TTC549 (cell line): ENCODE measurements at regions not wholly inside any gene's neighbourhood (a gene's known extent, or its start where the extent isn't known, plus 50 kb on each side); places are given as distances from the start of the nearest gene placed in this dataset.

ENCODE experiments used
- FAIRE-seq: peaks from 2 replicates; lab custom pipeline; 2012; peaks lifted over from hg19 to GRCh38; lab: Jason Lieb, UNC

DNA sequence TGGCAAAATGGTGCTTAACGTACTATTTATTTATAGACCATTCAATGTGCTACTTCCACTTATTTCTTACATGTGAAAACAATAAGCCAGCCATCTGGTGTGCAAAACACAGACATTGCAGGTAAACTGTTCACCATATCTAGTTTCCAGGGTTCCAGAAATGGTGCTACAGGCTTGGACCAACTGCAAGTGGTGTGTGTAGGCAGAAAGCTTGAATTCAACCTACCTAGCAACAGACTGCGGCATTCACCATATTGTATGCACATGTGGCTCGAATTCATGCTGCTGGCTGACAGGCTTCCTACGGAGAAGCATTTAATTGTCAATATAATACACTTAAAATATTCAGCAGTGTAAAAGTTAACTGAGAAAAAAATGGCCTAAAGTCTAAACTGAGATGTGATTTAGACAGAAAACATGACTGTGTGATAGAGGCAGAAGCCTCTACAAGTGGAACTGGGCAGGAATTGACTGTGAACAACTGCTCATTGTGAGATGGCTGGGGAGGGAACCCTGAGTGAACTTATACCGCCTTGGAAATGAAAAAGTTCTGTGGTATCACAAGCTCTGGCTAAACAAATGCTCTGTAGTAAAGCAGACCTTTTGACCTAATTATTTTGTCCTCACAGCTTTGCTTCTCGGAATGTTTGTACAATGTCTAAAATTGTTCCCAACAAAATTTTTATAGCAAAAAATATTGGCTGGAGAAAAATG is 434.7 kb downstream of the GRIA2 start:
- no peak for FAIRE-seq

DNA sequence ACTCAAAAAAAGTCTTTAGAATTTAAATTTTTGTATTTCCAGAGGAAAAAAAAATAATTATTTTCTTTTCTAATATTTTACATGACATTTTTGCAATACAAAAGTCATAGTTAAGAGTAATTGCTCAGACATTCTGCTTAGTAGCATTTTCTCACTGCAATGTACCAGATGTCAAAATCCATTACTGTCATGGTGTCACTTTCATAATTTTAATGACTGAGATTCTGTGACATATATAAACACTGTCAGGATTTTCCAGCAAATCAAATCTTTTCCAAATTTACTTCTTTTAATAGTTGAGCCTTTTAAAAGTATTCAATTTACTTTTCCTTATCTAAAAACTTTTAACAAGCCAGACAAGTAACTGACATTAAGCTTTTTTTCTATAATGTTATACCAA is 422.7 kb downstream of the GRIA2 start:
- FAIRE-seq, result no peak

DNA sequence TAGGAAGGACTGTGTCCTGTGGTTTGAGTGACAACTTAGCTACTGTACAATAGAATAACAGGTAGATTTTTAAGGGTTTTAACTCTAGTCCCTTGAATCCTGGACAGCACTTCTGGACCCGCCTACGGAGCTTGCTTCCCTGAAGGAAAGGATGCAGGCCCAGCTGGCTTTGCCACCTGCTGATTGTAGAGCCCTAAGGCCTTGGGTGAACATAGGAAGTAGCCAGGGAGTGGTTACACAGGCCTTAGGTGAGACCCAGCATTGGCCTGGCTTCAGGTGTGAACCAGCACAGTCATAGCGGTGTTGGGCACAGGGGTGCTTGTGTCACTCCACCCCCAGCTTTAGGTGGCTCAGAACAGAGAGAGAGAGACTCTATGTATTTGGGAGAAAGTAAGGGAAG is 413.5 kb downstream of the GRIA2 start:
- no peak for FAIRE-seq

DNA sequence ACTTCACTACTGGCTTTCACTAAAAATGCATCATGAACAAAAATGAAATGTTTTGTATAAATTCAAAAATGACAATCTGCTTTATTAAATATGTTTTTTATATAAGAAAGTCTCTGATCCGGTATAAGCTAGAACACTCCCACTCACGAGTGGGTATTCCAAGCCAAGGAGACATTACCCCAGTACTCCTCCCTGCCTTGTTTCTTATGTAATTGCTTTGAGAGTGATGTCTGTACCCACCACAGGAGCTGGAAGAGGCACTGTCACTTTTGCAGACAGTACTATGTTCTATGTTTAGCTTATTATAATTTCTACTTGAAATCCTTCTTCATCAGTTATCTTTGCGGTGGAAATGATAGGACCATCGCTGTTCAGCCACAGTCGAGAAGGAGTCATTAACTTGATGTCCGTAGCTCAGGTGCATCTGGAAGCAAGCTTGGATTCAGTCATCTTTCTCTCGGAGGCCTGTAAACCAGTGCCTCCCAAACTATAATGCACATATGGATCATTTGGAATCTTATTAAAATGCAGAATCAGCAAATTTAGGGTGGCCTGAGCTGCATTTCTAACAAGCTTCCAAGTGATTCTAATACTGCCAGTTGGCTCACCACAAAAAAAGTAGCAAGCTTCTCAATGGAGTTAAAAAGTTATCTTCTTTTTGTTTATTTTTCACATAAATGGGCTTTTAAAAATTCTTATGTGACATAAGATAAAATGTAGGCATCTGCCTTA is 396.4 kb downstream of the GRIA2 start:
- no peak for FAIRE-seq

DNA sequence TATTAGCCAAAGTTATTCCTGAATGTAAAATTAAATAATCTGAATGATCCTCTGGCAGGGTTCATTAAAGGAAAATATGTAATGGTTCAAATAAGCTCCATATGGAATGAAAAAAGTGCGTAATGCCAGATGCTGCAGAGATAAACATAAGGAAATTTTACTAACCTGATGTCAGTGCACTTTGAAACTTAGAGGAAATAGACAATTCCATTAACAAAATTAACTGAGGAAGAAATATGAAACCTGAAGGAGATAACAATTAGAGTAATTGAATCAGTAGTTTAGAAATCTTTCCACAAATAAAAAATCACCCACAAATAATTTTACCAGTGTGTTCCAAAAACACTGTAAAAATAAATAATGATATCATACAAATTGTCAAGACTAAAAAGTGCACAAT is 387.5 kb downstream of the GRIA2 start:
- FAIRE-seq, result no peak

DNA sequence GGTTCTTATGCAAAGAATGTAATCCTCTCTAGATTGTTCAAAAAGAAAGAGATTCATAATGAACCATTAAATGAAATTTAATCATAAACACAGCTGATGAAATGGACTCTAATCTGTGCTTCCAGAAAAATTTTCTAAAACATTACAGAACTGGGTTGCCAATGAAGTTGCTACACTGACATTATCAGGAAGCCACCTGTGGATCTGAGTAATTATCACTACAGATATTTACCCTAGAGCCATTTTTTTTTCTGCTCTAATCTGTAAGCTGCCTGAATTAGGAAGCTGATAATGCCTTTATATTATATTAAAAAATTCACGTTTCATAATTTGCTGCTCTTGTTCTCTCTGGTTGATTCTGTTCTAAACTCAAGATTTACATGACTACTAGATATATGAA is 380.1 kb downstream of the GRIA2 start:
- no peak for FAIRE-seq

DNA sequence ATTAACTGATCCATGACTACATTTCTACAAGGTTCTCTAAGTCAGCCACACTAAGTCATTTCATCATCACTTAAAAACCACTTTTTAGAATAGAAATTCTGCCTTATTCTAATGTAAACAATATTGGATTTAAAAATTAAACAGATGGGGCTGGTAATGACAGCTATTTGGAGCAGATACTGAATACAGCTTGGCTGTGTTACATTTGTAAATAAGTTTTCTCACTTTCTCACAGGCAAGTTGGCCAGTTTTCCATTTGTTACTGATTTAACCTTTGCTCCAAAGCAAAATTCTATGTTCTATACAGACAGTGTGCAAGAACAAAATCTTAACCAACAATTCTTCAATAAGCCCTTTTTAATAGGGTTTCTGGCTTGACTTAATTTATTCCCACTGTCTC is 370.7 kb downstream of the GRIA2 start:
- FAIRE-seq, result no peak

DNA sequence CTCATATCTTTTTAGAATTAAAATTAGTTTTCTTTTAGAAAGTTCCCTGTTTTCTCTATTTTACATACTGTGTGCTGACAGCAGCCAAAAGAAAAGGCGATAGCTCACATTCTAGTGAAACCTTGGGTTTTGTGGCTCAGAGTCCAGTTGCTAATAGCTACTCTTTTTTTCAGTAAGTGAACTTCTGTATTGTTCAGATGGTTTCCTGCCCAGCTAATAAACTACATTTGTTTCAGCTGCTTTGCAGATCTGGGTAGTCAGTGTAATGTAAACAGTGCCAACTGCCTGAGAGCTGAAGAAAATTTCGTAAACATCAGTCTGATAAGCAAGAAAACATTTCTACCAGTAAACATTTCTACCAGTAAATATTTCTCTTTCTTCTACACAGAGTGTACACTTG is 370.2 kb downstream of the GRIA2 start:
- FAIRE-seq, result no peak

DNA sequence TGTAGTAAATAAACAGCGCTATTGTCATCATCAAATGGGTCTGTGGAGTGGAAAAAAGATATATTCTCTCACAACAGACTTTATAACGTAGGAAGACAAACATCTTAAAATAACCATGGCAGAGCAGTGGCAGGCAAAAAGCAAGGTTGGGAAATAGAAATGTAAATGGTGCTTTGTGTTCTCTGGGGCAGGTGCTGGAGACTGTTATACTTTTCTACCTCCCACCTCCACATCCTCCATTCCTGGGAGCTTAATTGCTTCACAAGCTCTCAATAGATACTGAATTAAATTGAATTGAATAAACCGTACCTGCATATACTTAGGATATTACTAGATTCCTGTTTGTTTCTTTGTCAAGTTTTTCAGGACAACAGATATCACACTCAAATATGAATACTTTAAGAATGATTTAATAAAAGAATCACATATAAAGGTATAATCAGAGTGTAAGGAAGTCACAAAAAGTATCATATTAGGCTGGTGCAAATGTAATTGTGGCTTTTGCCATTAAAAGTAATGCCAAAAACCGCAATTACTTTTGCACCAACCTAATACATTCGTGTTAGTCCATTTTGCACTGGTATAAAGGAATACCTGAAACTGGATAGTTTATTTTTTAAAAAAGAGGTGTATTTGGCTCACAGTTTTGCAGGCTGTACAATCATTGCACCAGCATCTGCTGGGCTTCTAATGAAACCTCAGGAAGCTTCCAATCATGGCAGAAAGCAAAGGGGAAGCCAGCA is 367.3 kb downstream of the GRIA2 start:
- no peak for FAIRE-seq

DNA sequence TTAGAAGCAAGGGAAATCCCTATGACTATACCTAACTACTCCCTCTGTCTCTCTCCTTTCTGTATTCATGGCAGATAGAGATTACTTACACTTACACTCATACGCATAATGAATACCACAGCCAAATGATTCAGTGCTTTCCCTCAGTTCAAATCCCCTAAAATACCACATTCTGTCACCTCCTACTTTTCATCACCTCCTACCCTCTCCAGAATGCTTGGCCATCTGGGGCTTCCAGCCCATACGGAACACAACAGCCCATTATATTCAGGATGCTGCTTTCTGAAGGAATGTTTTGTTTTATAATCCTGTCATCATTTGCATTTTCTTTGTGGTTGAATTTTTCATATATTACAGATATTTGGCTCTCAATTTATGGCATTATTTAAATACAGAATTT is 361.6 kb downstream of the GRIA2 start:
- no peak for FAIRE-seq

DNA sequence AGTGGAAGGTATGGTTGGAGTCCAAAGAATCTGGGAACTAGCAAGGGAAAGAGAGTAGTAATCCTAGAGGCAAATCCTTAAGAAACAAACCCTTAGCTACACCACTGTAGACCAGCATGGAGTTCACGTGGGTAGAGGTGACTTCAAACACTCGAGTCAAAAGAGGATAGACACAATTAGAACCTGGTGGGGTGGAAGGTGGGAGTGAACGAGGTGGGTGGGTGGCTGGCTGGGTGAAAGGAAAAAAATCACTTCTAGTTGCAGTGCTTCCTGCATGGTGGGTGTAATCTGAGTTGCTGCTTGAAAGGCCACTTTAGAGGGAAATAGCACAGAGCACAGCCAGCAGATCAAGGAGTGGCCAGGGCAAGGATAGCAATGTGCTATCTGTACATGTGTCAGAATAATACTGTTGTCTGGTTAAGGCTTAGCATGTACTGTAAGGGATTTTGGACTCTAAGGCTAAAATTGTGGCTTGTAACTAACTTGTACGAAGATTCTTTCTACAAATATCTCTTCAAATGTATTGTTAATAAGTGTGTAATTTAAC is 356.2 kb downstream of the GRIA2 start:
- FAIRE-seq, result no peak

DNA sequence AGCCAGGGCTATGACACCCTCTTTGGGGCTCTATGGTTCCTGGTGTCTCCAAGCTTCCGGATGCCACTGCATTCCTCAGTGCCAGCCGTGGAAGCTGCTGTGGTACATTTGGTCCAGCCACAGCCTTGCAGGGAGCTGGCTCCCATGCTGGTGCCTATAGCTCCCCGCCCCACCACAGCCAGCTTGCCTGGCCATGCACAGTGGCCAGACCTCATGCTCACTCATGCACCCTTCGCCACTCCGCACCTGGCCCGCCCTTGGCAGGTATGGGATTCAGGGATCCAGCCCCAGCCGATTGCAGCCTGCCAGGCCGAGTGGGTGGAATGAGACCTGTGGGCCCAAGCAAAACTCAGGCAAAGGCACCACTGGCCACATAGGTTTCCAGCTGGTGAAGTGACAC is 354.8 kb downstream of the GRIA2 start:
- FAIRE-seq, result no peak

DNA sequence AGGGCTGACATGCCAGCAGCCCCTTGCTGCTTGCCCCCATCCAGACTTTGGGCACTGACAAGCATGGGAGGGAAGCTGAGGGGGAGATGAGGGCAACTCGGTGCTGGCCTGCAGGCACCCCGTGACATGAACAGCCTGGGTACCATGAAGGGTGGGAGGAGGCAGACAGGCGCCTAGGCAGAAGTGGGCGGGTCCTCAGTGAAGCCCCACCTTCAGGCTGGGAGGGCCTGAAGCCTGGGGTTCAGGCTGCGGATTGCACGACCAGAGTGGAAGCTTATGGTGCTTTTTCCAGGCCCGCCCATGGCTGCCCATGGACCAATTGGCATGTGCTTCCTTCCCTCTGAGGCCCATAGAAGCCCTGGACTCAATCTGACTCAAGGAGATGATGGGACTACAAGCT is 354.1 kb downstream of the GRIA2 start:
- FAIRE-seq, result no peak

DNA sequence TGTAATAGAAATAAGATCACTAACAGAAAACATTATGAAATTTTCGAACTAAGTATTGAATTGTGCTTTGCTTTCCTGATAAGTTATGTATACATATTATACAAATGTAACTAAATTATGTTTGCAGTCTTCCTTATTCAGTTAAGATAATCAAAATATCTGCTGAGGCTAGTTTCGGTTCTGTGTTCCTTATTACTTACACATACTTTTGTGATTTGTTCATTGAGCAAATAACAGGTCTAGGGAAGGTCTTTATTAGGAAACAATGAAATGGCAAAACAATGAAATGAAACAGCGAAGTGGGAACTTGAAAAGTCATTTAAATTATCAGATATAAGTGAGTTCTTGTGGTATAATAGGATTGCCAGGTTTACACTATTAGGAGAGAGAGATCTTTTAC is 352.4 kb downstream of the GRIA2 start:
- FAIRE-seq, result no peak

DNA sequence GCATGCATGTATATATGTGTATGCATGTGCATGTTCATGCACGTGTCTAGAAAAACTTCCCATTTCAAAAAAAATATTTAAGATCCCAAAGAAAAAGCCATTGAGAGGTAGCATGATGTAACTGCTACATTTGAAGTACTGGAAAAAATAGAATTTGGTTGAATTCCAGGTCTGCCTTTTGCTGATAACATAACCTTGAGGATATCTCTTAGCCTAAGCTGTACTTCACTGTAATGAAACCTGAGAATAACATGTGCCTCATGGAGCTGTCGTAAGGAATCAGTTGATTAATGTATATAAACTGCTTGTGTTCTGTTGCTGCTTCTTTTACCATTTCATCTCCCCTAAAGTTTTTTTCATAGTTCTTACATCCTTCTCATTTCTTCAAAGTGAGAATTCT is 351.8 kb downstream of the GRIA2 start:
- no peak for FAIRE-seq

DNA sequence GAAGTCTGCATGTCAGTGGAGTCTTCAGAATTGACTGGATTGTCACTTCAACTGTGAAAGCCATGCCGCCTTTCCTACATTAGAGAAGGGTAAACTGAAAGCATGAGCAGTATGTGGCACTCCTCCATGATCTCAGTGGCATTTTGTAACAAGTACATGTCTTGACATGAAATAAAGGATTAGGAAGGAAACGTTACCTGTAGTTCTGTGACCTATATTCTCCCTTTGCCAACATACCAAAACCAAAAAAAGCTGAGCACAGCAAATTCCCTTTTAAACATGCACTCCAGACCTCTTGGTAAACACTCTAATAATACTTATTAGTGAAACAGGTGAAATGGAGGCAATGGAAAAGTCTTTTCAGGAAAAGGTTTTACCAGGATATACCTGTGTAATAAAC is 344.2 kb downstream of the GRIA2 start:
- no peak for FAIRE-seq

DNA sequence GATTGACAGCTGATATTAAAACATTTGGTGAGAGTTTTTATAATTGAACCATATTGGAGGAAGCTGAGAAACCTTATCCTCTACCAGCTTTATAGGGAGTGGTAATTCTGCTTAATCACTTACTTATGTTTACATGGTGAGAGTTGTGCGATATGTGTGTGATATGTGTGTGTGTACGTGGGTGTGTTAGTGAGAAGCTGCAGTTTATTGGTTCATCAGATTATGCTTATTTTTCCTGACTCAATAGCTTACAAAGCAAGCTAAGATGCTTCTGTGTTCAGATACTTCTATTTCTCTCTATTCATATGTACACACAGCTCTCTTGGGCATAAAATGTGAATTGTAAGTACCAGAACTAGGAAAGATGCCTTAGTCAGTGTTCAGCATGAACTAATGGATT is 343.7 kb downstream of the GRIA2 start:
- FAIRE-seq, result no peak

DNA sequence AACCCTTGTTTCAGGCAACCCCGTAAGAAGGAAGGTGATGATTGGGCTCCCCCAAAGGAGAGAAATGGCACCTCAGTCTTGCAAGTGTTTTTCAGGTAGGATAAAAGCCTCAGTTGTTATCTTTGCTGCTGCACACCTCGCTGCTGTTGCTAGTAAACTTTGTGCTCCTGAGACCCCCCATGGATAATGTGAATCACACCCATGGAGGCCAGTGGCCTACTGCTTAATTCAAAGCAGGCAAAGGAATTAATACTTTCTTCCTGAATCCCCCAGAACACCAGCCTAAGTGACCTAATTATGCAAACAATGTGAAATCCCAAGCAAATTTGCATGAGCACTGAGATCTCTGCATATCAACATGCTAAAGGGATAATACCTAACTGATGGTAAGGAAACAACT is 337.5 kb downstream of the GRIA2 start:
- FAIRE-seq, result no peak

DNA sequence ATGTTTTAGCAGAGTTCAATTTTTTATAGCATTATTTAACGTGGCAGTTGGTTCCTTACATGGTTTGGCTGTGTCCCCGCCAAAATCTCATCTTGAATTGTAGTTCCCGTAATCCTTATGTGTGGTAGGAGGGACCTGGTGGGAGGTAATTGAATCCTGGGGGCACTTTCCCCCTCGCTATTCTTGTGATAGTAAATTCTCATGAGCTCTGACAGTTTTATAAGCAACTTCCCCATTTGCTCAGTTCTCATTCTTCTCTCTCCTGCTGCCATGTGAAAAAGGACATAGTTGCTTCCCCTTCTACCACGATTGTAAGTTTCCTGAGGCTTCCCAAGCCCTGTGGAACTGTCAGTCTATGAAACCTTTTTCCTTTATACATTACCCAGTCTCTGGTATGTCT is 329.5 kb downstream of the GRIA2 start:
- no peak for FAIRE-seq

DNA sequence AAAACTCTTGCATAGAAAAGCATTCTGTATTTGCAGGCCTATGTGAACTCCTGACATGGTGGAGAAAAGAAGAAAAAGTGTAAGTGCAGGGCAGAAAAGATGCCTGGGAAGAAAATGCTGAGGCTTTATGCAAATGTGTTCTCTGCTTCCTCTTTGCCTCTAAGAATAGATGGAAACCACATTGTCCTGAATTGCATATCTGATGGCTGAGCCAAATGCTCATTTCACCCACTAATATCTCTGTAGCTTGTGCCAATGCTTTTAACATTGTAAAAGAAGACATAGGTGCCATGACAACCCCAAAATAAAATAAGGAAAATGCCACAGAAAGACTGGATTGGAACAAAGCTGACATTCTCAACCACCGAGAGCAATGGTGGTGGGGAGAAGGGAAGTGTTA is 307.4 kb downstream of the GRIA2 start:
- no peak for FAIRE-seq

DNA sequence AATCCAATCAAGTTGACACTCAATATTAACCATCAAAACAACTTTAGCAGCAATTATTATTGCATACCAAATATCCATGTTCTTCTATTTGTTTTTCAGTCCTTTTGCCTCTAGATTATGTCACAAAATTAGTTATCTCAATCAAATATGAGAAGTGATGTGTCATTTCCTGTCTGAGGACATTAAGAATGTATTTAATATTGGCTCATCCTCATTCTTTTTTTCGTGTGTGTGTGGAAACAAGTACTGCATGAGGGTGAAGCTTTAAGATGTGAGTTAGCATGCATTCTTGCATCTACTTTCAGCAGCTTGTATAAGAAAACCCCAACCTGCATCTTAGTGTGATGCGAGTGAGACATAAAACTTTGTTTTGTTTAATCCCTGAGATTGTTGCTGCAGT is 301.4 kb downstream of the GRIA2 start:
- FAIRE-seq, result no peak

DNA sequence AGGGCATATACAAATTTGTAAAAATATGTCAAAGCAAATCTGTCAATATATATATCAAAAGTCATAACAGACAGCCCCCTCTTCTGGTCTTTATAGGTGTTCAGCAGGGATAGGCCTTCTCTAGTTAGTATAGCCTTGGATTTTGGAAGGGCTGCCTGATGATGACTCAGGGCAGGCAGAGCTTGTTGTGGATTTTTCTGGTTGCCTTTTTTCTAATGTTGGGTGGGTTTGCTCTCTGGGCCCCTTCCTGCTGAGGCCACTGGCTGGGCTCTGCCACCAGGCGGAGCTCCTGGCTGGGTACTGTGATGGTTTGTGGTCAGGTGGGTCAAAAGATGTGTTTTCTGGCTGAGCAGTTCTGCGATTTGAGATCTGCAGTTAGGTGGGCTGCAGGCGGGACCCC is 294.2 kb downstream of the GRIA2 start:
- no peak for FAIRE-seq

DNA sequence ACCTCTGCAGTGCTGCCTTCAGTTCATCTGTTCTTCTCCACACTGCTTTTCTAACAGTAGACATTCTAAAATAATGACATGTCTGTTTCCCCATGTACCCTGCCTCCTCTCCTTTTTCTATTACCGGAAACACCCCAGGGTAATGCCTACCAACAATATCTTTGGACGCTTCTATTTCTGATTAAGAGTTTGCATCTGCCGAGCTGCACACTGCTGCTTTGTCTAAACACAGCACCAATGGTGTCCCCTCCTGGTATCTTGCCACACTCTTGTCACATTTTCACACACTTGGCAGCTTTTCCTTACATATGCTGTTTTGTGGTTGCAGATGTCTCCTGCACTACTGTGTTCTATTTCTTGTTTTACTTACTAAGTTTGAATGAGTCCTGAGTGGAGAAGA is 288.8 kb downstream of the GRIA2 start:
- no peak for FAIRE-seq
